22Rv1 (cell line): ENCODE measurements at regions not wholly inside any gene's neighbourhood (a gene's known extent, or its start where the extent isn't known, plus 50 kb on each side); places are given as distances from the start of the nearest gene placed in this dataset.

ENCODE experiments used
- H3K27ac ChIP-seq: fragments of 450-650 bp; 2 replicates; pipeline ENCODE4 v1.5.1; 2017
- ZFX ChIP-seq: fragments of 450-650 bp; IDR thresholded peaks from 2 replicates; pipeline ENCODE4 v1.6.1; 2017; ENCODE audit warnings: antibody characterized with exemption, borderline replicate concordance
- TF ChIP-seq, protein P1 (sequence below): fragments of 450-650 bp; IDR thresholded peaks from 2 replicates; pipeline ENCODE4 v1.5.1; 2017; ENCODE audit warnings: mild to moderate bottlenecking

DNA sequence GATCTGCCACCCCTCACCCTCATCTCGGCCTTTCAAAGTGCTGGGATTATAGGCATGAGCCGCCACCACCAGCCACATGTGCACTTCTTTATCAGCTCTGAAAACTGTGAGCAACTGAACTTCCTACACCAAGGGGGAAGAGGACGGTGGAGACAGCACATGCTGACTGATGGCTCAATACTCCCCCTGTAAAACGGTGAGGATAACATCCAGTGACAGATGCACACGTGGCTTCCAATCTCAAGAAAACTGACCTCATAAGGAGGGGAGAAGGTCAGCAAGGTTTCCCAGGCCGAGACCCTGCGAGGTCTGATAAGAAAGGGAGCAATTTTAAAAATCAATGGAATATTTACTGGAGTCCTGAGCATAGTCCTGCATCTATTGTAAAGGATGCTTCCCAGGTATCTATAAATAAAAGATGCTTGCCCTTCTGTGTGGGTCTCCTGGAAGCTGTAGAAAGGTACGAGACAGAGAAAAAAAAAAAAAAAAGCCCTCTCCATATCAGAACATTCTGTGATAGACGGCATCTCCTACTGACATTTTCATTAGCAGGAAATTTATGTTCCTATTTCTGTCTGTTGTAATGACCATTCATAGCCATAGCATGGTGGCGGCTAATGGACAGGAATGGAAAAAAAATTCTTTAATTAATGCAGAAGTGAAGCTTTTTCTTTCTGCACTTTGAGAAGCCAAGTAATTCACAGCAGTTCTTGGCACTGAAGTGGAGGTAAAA, 385.1 kb downstream of the ZNF536 start:
- H3K27ac ChIP-seq, result no peak overlapping the region
- no peak for TF ChIP-seq ZFX
- TF ChIP-seq, protein P1, sequence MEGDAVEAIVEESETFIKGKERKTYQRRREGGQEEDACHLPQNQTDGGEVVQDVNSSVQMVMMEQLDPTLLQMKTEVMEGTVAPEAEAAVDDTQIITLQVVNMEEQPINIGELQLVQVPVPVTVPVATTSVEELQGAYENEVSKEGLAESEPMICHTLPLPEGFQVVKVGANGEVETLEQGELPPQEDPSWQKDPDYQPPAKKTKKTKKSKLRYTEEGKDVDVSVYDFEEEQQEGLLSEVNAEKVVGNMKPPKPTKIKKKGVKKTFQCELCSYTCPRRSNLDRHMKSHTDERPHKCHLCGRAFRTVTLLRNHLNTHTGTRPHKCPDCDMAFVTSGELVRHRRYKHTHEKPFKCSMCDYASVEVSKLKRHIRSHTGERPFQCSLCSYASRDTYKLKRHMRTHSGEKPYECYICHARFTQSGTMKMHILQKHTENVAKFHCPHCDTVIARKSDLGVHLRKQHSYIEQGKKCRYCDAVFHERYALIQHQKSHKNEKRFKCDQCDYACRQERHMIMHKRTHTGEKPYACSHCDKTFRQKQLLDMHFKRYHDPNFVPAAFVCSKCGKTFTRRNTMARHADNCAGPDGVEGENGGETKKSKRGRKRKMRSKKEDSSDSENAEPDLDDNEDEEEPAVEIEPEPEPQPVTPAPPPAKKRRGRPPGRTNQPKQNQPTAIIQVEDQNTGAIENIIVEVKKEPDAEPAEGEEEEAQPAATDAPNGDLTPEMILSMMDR, result no peak

- TF ChIP-seq ZFX, result no peak
- TF ChIP-seq, protein P1, result no peak
These were observed 383.4 kb downstream of the ZNF536 start for GRCh38 chr19:30755581-30755980.

DNA sequence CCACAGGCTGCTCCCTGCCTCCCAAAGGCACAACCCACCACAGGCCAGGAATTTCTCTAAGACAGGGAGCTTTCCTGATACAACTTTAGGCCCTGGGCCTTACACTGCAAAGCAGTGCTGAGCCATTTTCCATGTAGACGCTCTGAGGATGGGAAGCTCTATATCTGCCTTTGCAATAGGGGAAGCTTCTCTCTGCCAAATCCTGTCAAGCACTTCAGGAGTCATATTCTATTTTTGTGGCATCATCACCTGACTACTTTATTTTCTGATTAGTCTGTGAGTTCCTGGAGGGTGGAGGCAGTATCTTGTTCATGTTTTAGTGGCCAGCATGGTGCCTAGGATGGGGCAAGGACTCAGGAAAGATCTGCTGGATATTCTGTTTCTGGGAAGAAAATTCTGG, 382.0 kb downstream of the ZNF536 start:
- no peak overlapping the region for H3K27ac ChIP-seq
- TF ChIP-seq, protein P1, result no peak
- no peak for TF ChIP-seq ZFX

More at GRCh38 chr19:30755581-30755980, 383.4 kb downstream of the ZNF536 start:
- H3K27ac ChIP-seq, result no peak overlapping the region

GRCh38 chr19:30752876-30753275, 380.7 kb downstream of the ZNF536 start:
- no peak overlapping the region for H3K27ac ChIP-seq
- no peak for TF ChIP-seq ZFX
- TF ChIP-seq, protein P1, result no peak

DNA sequence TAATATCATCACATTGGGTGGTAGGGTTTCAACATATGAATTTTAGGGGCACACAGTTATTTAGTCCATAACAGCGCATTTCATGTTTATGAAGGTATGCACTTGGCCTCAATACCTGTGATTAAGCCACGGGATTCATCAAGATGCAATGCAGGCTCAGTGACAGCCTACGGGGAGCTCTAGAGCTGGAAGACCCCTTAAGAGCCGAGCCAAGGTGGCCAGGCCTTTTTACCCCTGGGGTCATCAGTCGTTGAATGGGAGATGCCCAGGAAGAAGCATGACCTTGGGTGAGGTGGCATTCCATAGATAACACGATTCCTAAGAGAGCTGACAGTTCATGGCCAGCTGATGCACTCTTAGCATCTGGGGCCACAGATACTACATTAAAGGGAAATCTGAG, 380.0 kb downstream of the ZNF536 start:
- TF ChIP-seq, protein P1, result no peak
- TF ChIP-seq ZFX, result no peak
- no peak overlapping the region for H3K27ac ChIP-seq

DNA sequence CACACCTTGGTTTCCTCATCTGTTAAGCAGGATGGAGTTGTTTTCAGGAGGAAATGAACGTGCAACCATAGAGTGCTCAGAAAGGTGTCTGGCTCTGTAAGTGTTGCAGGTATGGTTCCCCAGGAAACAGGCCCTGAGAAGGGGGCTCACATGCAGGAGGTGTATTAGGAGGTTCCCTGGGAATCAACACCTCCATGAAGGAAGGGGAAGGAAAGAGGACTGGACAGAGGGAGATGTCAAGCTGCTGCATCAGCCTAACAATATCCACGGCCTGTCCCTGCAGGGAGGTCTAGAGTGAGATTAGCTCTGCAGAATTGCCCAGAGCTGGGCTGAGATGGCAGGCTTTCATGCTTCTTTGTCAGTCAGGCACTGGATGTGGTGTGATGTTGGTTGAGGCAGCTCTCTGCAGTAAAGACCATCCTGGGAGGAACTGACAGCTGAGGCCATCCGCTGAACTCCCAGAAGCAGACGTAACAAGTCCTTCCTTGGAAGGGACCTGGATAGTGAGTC, 373.3 kb downstream of the ZNF536 start:
- TF ChIP-seq, protein P1, result no peak
- TF ChIP-seq ZFX, result no peak
- H3K27ac ChIP-seq, result no peak overlapping the region

- TF ChIP-seq, protein P1, result no peak
- TF ChIP-seq ZFX, result no peak
- H3K27ac ChIP-seq, result no peak overlapping the region
These were observed 372.7 kb downstream of the ZNF536 start for GRCh38 chr19:30744741-30745475.
